GM23338 (cell line): ENCODE measurements at regions not wholly inside any gene's neighbourhood (a gene's known extent, or its start where the extent isn't known, plus 50 kb on each side); places are given as distances from the start of the nearest gene placed in this dataset.
A peak's percentile ranks its signal among the peaks of the same experiment; 100 is the strongest.

Source experiments
- ATAC-seq: fragments of 200-7000 bp; cut with Tn5 transposase; 3 replicates; pipeline ENCODE4 v1.9.1; 2020
- DNase-seq: peaks from one replicate; pipeline ENCODE4 v3.0.0-alpha.2; 2015; ENCODE audit warnings: low spot score
- H2AFZ ChIP-seq: fragments of 200-600 bp; sonication (generic); 2 replicates; pipeline ENCODE4 v1.8.0; 2016; ENCODE audit warnings: antibody characterized with exemption, mild to moderate bottlenecking, moderate library complexity
- H3F3A ChIP-seq: fragments of 200-600 bp; sonication (generic); replicated peaks from 2 replicates; pipeline ENCODE4 v1.8.0; 2017; ENCODE audit warnings: antibody characterized with exemption, mixed run types, low read depth
- H3K27ac ChIP-seq: fragments of 200-600 bp; sonication (generic); 2 replicates; pipeline ENCODE4 v1.6.1; 2016; ENCODE audit warnings: low read depth
- H3K27me3 ChIP-seq: fragments of 200-600 bp; sonication (generic); 2 replicates; pipeline ENCODE4 v1.8.0; 2016; ENCODE audit warnings: mild to moderate bottlenecking, mixed run types, moderate library complexity; ENCODE audit not compliant: insufficient read depth
- H3K36me3 ChIP-seq: fragments of 200-600 bp; sonication (generic); 2 replicates; pipeline ENCODE4 v1.8.0; 2016; ENCODE audit warnings: mild to moderate bottlenecking; ENCODE audit not compliant: insufficient read depth
- H3K4me1 ChIP-seq: fragments of 200-600 bp; sonication (generic); 2 replicates; pipeline ENCODE4 v1.8.0; 2016; ENCODE audit warnings: mild to moderate bottlenecking, moderate library complexity; ENCODE audit not compliant: insufficient read depth
- H3K4me2 ChIP-seq: fragments of 200-600 bp; sonication (generic); 2 replicates; pipeline ENCODE4 v1.7.1; 2017; ENCODE audit warnings: mixed run types
- H3K4me3 ChIP-seq: fragments of 200-600 bp; sonication (generic); 2 replicates; pipeline ENCODE4 v1.6.1; 2016; ENCODE audit warnings: mixed run types
- H3K79me2 ChIP-seq: fragments of 200-600 bp; sonication (generic); replicated peaks from 2 replicates; pipeline ENCODE4 v1.8.0; 2017; ENCODE audit warnings: mild to moderate bottlenecking; ENCODE audit not compliant: insufficient read depth
- H3K9me2 ChIP-seq: fragments of 200-600 bp; sonication (generic); 2 replicates; pipeline ENCODE4 v1.8.0; 2017; ENCODE audit not compliant: insufficient read depth
- H4K20me1 ChIP-seq: fragments of 200-600 bp; sonication (generic); replicated peaks from 2 replicates; pipeline ENCODE4 v1.8.0; 2017; ENCODE audit warnings: mild to moderate bottlenecking; ENCODE audit not compliant: insufficient read depth
- H3K27ac Mint-ChIP-seq: 2 replicates; pipeline ENCODE4 v1.8.0; 2020; ENCODE audit warnings: inconsistent platforms, mild to moderate bottlenecking, moderate library complexity, mixed read lengths
- H3K27me3 Mint-ChIP-seq: 3 replicates; pipeline ENCODE4 v1.8.0; 2022; ENCODE audit warnings: low read depth, mild to moderate bottlenecking, moderate library complexity, mixed read lengths, inconsistent platforms; ENCODE audit not compliant: insufficient read depth, poor library complexity
- H3K36me3 Mint-ChIP-seq: 3 replicates; pipeline ENCODE4 v1.8.0; 2021; ENCODE audit warnings: low read depth, mild to moderate bottlenecking, inconsistent platforms, moderate library complexity, mixed read lengths
- H3K4me1 Mint-ChIP-seq: 3 replicates; pipeline ENCODE4 v1.8.0; 2020; ENCODE audit warnings: mild to moderate bottlenecking, inconsistent platforms, mixed read lengths
- H3K4me3 Mint-ChIP-seq: 3 replicates; pipeline ENCODE4 v1.8.0; 2021; ENCODE audit warnings: moderate library complexity, mild to moderate bottlenecking, inconsistent platforms, mixed read lengths
- H3K9me3 Mint-ChIP-seq: 3 replicates; pipeline ENCODE4 v1.8.0; 2020; ENCODE audit warnings: moderate library complexity, mild to moderate bottlenecking, inconsistent platforms, mixed read lengths
- EZH2 ChIP-seq: fragments of 200-600 bp; sonication (generic); IDR thresholded peaks from one replicate; pipeline ENCODE4 v1.8.0; 2017; ENCODE audit warnings: antibody characterized with exemption, mild to moderate bottlenecking, low read depth; ENCODE audit not compliant: unreplicated experiment
- EZH2phosphoT487 ChIP-seq: fragments of 200-600 bp; sonication (generic); IDR thresholded peaks from one replicate; pipeline ENCODE4 v1.8.1; 2018; ENCODE audit warnings: antibody characterized with exemption; ENCODE audit not compliant: unreplicated experiment
- NANOG ChIP-seq: IDR thresholded peaks from 2 replicates; pipeline ENCODE4 v1.6.1; 2016; ENCODE audit warnings: antibody characterized with exemption, borderline replicate concordance
- POLR2AphosphoS5 ChIP-seq: IDR thresholded peaks from 2 replicates; pipeline ENCODE4 v1.6.1; 2016; ENCODE audit warnings: antibody characterized with exemption, low read depth
- STAT1 ChIP-seq: IDR thresholded peaks from one replicate; pipeline ENCODE4 v1.6.1; 2016; ENCODE audit warnings: antibody characterized with exemption; ENCODE audit not compliant: unreplicated experiment
- ZNF114 ChIP-seq: fragments of 250-450 bp; sonication (Bioruptor Pico); IDR thresholded peaks from 2 replicates; pipeline ENCODE4 v1.5.0; 2020; ENCODE audit warnings: mild to moderate bottlenecking, moderate library complexity
- TF ChIP-seq, protein P1 (sequence below): IDR thresholded peaks from 2 replicates; pipeline ENCODE4 v1.6.1; 2016; ENCODE audit warnings: antibody characterized with exemption
- TF ChIP-seq, protein P2 (sequence below): IDR thresholded peaks from one replicate; pipeline ENCODE4 v1.6.1; 2018; ENCODE audit warnings: antibody characterized with exemption; ENCODE audit not compliant: unreplicated experiment
- TF ChIP-seq, protein P3 (sequence below): fragments of 250-450 bp; sonication (Bioruptor Pico); IDR thresholded peaks from 2 replicates; pipeline ENCODE4 v1.5.0; 2020; ENCODE audit warnings: mild to moderate bottlenecking, moderate library complexity

DNA sequence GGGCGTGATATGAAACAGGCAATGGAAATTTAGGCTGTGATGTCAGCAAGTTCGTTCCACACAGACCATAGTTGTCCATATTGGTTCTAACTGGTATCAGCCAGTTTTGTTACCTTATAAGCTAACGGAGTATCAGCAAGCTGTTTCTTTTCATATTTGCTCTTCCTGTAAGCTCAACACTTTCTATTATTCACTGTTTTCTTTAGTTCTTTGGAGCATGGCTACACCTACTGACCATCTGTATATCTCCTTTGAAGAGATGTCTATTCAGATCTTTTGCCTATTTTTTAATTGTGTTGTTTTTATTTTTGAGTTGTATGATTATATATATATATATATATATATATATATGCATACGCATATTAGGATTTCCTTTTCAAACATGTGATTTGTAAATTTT is 1057.2 kb upstream of the CDH10 start:
- Mint-ChIP-seq H3K27ac (peak overlapping the region; percentile 71; the same call in 1 of the 2 replicates), H3K27me3 (no peaks in the 10 kb centered on the region), H3K36me3 (no peaks in the 10 kb centered on the region), H3K4me3 (no peak overlapping the region), H3K4me1 (peaks cover 3% of the 10 kb centered on the region; the same call in 1 of the 3 replicates), H3K9me3 (no peaks in the 10 kb centered on the region)
- Histone ChIP-seq H3K79me2 (no peaks in the 10 kb centered on the region), H3K9me2 (no peaks in the 10 kb centered on the region), H3K36me3 (no peaks in the 10 kb centered on the region), H2AFZ (no peak overlapping the region), H3K27me3 (no peaks in the 10 kb centered on the region), H3F3A (no peaks in the 10 kb centered on the region), H3K4me3 (no peak overlapping the region), H3K4me2 (no peak overlapping the region), H4K20me1 (no peaks in the 10 kb centered on the region), H3K27ac (no peak overlapping the region), H3K4me1 (no peaks in the 10 kb centered on the region)
- TF ChIP-seq NANOG (no peak), POLR2AphosphoS5 (no peak), EZH2 (no peak), STAT1 (no peak), EZH2phosphoT487 (no peak), ZNF114 (no peak)
- TF ChIP-seq, protein P1, sequence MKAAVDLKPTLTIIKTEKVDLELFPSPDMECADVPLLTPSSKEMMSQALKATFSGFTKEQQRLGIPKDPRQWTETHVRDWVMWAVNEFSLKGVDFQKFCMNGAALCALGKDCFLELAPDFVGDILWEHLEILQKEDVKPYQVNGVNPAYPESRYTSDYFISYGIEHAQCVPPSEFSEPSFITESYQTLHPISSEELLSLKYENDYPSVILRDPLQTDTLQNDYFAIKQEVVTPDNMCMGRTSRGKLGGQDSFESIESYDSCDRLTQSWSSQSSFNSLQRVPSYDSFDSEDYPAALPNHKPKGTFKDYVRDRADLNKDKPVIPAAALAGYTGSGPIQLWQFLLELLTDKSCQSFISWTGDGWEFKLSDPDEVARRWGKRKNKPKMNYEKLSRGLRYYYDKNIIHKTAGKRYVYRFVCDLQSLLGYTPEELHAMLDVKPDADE = no peak
- TF ChIP-seq, protein P2, sequence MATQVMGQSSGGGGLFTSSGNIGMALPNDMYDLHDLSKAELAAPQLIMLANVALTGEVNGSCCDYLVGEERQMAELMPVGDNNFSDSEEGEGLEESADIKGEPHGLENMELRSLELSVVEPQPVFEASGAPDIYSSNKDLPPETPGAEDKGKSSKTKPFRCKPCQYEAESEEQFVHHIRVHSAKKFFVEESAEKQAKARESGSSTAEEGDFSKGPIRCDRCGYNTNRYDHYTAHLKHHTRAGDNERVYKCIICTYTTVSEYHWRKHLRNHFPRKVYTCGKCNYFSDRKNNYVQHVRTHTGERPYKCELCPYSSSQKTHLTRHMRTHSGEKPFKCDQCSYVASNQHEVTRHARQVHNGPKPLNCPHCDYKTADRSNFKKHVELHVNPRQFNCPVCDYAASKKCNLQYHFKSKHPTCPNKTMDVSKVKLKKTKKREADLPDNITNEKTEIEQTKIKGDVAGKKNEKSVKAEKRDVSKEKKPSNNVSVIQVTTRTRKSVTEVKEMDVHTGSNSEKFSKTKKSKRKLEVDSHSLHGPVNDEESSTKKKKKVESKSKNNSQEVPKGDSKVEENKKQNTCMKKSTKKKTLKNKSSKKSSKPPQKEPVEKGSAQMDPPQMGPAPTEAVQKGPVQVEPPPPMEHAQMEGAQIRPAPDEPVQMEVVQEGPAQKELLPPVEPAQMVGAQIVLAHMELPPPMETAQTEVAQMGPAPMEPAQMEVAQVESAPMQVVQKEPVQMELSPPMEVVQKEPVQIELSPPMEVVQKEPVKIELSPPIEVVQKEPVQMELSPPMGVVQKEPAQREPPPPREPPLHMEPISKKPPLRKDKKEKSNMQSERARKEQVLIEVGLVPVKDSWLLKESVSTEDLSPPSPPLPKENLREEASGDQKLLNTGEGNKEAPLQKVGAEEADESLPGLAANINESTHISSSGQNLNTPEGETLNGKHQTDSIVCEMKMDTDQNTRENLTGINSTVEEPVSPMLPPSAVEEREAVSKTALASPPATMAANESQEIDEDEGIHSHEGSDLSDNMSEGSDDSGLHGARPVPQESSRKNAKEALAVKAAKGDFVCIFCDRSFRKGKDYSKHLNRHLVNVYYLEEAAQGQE = no peak
- TF ChIP-seq, protein P3, sequence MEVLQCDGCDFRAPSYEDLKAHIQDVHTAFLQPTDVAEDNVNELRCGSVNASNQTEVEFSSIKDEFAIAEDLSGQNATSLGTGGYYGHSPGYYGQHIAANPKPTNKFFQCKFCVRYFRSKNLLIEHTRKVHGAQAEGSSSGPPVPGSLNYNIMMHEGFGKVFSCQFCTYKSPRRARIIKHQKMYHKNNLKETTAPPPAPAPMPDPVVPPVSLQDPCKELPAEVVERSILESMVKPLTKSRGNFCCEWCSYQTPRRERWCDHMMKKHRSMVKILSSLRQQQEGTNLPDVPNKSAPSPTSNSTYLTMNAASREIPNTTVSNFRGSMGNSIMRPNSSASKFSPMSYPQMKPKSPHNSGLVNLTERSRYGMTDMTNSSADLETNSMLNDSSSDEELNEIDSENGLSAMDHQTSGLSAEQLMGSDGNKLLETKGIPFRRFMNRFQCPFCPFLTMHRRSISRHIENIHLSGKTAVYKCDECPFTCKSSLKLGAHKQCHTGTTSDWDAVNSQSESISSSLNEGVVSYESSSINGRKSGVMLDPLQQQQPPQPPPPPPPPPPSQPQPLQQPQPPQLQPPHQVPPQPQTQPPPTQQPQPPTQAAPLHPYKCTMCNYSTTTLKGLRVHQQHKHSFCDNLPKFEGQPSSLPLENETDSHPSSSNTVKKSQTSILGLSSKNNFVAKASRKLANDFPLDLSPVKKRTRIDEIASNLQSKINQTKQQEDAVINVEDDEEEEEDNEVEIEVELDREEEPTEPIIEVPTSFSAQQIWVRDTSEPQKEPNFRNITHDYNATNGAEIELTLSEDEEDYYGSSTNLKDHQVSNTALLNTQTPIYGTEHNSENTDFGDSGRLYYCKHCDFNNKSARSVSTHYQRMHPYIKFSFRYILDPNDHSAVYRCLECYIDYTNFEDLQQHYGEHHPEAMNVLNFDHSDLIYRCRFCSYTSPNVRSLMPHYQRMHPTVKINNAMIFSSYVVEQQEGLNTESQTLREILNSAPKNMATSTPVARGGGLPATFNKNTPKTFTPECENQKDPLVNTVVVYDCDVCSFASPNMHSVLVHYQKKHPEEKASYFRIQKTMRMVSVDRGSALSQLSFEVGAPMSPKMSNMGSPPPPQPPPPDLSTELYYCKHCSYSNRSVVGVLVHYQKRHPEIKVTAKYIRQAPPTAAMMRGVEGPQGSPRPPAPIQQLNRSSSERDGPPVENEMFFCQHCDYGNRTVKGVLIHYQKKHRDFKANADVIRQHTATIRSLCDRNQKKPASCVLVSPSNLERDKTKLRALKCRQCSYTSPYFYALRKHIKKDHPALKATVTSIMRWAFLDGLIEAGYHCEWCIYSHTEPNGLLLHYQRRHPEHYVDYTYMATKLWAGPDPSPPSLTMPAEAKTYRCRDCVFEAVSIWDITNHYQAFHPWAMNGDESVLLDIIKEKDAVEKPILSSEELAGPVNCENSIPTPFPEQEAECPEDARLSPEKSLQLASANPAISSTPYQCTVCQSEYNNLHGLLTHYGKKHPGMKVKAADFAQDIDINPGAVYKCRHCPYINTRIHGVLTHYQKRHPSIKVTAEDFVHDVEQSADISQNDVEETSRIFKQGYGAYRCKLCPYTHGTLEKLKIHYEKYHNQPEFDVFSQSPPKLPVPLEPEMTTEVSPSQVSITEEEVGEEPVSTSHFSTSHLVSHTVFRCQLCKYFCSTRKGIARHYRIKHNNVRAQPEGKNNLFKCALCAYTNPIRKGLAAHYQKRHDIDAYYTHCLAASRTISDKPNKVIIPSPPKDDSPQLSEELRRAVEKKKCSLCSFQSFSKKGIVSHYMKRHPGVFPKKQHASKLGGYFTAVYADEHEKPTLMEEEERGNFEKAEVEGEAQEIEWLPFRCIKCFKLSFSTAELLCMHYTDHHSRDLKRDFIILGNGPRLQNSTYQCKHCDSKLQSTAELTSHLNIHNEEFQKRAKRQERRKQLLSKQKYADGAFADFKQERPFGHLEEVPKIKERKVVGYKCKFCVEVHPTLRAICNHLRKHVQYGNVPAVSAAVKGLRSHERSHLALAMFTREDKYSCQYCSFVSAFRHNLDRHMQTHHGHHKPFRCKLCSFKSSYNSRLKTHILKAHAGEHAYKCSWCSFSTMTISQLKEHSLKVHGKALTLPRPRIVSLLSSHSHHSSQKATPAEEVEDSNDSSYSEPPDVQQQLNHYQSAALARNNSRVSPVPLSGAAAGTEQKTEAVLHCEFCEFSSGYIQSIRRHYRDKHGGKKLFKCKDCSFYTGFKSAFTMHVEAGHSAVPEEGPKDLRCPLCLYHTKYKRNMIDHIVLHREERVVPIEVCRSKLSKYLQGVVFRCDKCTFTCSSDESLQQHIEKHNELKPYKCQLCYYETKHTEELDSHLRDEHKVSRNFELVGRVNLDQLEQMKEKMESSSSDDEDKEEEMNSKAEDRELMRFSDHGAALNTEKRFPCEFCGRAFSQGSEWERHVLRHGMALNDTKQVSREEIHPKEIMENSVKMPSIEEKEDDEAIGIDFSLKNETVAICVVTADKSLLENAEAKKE = no peak
- DNase-seq (no peak), ATAC-seq (no peak)
